Endothelial cell of umbilical vein (primary cell): ENCODE measurements at regions not wholly inside any gene's neighbourhood (a gene's known extent, or its start where the extent isn't known, plus 50 kb on each side); places are given as distances from the start of the nearest gene placed in this dataset.

Experiments used
- BruUV-seq: library from RNA; stranded (reverse); fragments of 400-500 nt; replicated peaks from 2 replicates; lab custom pipeline; 2021; lab: Mats Ljungman, UMichigan
- CTCF ChIA-PET: fragments of 300-600, 350-600 bp; sonication (Branson Sonifier 250); formaldehyde crosslinking; loops from one replicate; lab custom pipeline; 2021; ENCODE audit warnings: antibody characterized with exemption, inconsistent platforms; lab: Charles Lee
- POLR2A ChIA-PET: fragments of 300-600, 350-600 bp; sonication (Branson Sonifier 250); formaldehyde crosslinking; loops from one replicate; lab custom pipeline; 2021; ENCODE audit warnings: antibody characterized with exemption, inconsistent platforms; lab: Charles Lee
- DNase-seq: peaks from one replicate; pipeline ENCODE4 v3.0.0-alpha.2; 2011; ENCODE audit warnings: low read depth, low spot score
- FAIRE-seq: peaks from 2 replicates; lab custom pipeline; 2011; peaks lifted over from hg19 to GRCh38; lab: Jason Lieb, UNC
- H2AFZ ChIP-seq: 2 replicates; pipeline ENCODE4 v1.6.0; 2012; ENCODE audit warnings: low read depth, low read length, control low read depth, inconsistent platforms
- H3K27ac ChIP-seq: 2 replicates; pipeline ENCODE4 v1.5.1; 2011; ENCODE audit warnings: low read depth, mild to moderate bottlenecking, control low read depth, low read length, moderate library complexity; ENCODE audit not compliant: insufficient read depth
- H3K27me3 ChIP-seq, 2 experiments: 2 replicates each; pipeline versions ENCODE4 v1.6.0 to v1.6.1; 2011; ENCODE audit warnings: low read length in 2 of 2, mixed read lengths in 1 of 2; ENCODE audit not compliant: control insufficient read depth in 2 of 2, insufficient read depth in 2 of 2
- H3K36me3 ChIP-seq, 2 experiments: 2 replicates in 1 of 2; 3 replicates in 1 of 2; pipeline ENCODE4 v1.5.1; 2011; ENCODE audit warnings: low read length in 2 of 2, mild to moderate bottlenecking in 1 of 2, moderate library complexity in 1 of 2; ENCODE audit not compliant: control insufficient read depth in 2 of 2, insufficient read depth in 2 of 2; ENCODE audit errors: extremely low read depth in 1 of 2
- H3K4me1 ChIP-seq: 3 replicates; pipeline ENCODE4 v1.5.1; 2011; ENCODE audit warnings: mild to moderate bottlenecking, low read length; ENCODE audit not compliant: control insufficient read depth, insufficient read depth; ENCODE audit errors: extremely low read depth
- H3K4me2 ChIP-seq: 2 replicates; pipeline ENCODE4 v1.6.1; 2011; ENCODE audit warnings: low read length, control low read depth, mixed read lengths; ENCODE audit not compliant: insufficient read depth
- H3K4me3 ChIP-seq, 3 experiments: fragments of 200-600 bp in 1 of 3; sonication (generic), shearing (Covaris generic) in 1 of 3; replicated peaks in 1 of 3; 2 replicates each; pipeline ENCODE4 v1.5.1; 2011 to 2016; ENCODE audit warnings: control low read depth in 3 of 3, low read length in 3 of 3, mild to moderate bottlenecking in 2 of 3, inconsistent platforms in 1 of 3, low read depth in 1 of 3, moderate library complexity in 1 of 3; ENCODE audit not compliant: insufficient read depth in 1 of 3
- H3K79me2 ChIP-seq: 2 replicates; pipeline ENCODE4 v1.6.0; 2012; ENCODE audit warnings: low read length, inconsistent platforms; ENCODE audit not compliant: control insufficient read depth, insufficient read depth
- H3K9ac ChIP-seq: replicated peaks from 2 replicates; pipeline ENCODE3; 2011; ENCODE audit warnings: low read length, control low read depth; ENCODE audit not compliant: insufficient read depth; ENCODE audit errors: extremely low read depth
- H3K9me1 ChIP-seq: replicated peaks from 3 replicates; pipeline ENCODE4 v1.6.0; 2011; ENCODE audit warnings: mild to moderate bottlenecking, low read length; ENCODE audit not compliant: control insufficient read depth, insufficient read depth; ENCODE audit errors: extremely low read depth
- H3K9me3 ChIP-seq: replicated peaks from 2 replicates; pipeline ENCODE4 v1.5.1; 2012; ENCODE audit warnings: low read length, inconsistent platforms; ENCODE audit not compliant: control insufficient read depth, insufficient read depth
- H4K20me1 ChIP-seq: replicated peaks from 2 replicates; pipeline ENCODE3; 2011; ENCODE audit warnings: mild to moderate bottlenecking, low read length; ENCODE audit not compliant: control insufficient read depth, insufficient read depth; ENCODE audit errors: extremely low read depth
- CTCF ChIP-seq, 2 donors: IDR thresholded peaks; 1 replicate in 1 of 2; 2 replicates in 1 of 2; pipeline ENCODE4 v1.5.1; 2011; ENCODE audit warnings: low read length in 2 of 2, mild to moderate bottlenecking in 2 of 2, moderate library complexity in 2 of 2, control low read depth in 1 of 2, inconsistent platforms in 1 of 2, low read depth in 1 of 2; ENCODE audit not compliant: insufficient read depth in 1 of 2; ENCODE audit errors: extremely low read depth in 1 of 2
- EZH2 ChIP-seq: IDR thresholded peaks from 2 replicates; pipeline ENCODE4 v1.6.1; 2012; ENCODE audit warnings: borderline replicate concordance, low read depth, mild to moderate bottlenecking, moderate library complexity, low read length, inconsistent platforms; ENCODE audit not compliant: severe bottlenecking
- FOS ChIP-seq: IDR thresholded peaks from 2 replicates; pipeline ENCODE4 v1.6.1; 2011; ENCODE audit warnings: mild to moderate bottlenecking, low read length, moderate library complexity, borderline replicate concordance; ENCODE audit not compliant: insufficient read depth
- GATA2 ChIP-seq: IDR thresholded peaks from 2 replicates; pipeline ENCODE4 v1.7.0; 2011; ENCODE audit warnings: low read depth, mild to moderate bottlenecking, moderate library complexity, mixed read lengths, low read length; ENCODE audit not compliant: insufficient read length, insufficient read depth
- JUN ChIP-seq: IDR thresholded peaks from 2 replicates; pipeline ENCODE4 v1.6.1; 2011; ENCODE audit warnings: borderline replicate concordance, low read depth; ENCODE audit not compliant: insufficient read length, insufficient read depth
- MAX ChIP-seq: IDR thresholded peaks from 2 replicates; pipeline ENCODE4 v1.6.1; 2011; ENCODE audit not compliant: insufficient read depth, insufficient read length
- MYC ChIP-seq: IDR thresholded peaks from one replicate; pipeline ENCODE4 v1.6.1; 2011; ENCODE audit warnings: mild to moderate bottlenecking, low read depth, low read length
- POLR2A ChIP-seq: IDR thresholded peaks from 2 replicates; pipeline ENCODE4 v1.6.1; 2012; ENCODE audit warnings: low read depth, mild to moderate bottlenecking, control low read depth, low read length
- POLR2AphosphoS5 ChIP-seq: IDR thresholded peaks from 2 replicates; pipeline ENCODE4 v1.6.1; 2012; ENCODE audit warnings: low read depth, mild to moderate bottlenecking, control low read depth, low read length, moderate library complexity; ENCODE audit not compliant: insufficient read depth
- dilution Hi-C: fragments of 300-500 bp; cut with MboI; formaldehyde crosslinking; loops from one replicate; pipeline ENCODE4 v1.15.0; 2019; ENCODE audit warnings: low sequenced_read_pairs; ENCODE audit not compliant: extremely low pct_ligation_motif_present
- intact Hi-C: fragments of 100-400 bp; cut with micrococcal nuclease; formaldehyde crosslinking; loops from one replicate; pipeline ENCODE4 v1.10.0; 2022

GRCh38 chr3:110973263-110973895 lies 98.2 kb upstream of the NECTIN3 start:
- FAIRE-seq = no peak
- no peaks in the 10 kb centered on the region for H4K20me1 ChIP-seq
- BruUV-seq = no TSS peak
- ChIA-PET CTCF (no interaction called here), POLR2A (no interaction called here)
- dilution Hi-C loops (no loop called here), intact Hi-C loops (no loop called here)
- H3K27me3 ChIP-seq = no peaks in the 10 kb centered on the region
- no peak overlapping the region for H3K27ac ChIP-seq
- H3K4me1 ChIP-seq = no peaks in the 10 kb centered on the region
- no peaks in the 10 kb centered on the region for H3K9me3 ChIP-seq
- no peak for DNase-seq
- H3K79me2 ChIP-seq = no peaks in the 10 kb centered on the region
- H3K9ac ChIP-seq = no peak overlapping the region
- H3K36me3 ChIP-seq = no peaks in the 10 kb centered on the region
- no peak overlapping the region for H3K4me3 ChIP-seq
- no peaks in the 10 kb centered on the region for H3K9me1 ChIP-seq
- H2AFZ ChIP-seq = no peak overlapping the region
- H3K4me2 ChIP-seq = no peak overlapping the region
- TF ChIP-seq JUN (no peak), POLR2AphosphoS5 (no peak), POLR2A (no peak), GATA2 (no peak), MYC (no peak), EZH2 (no peak), MAX (no peak), FOS (no peak), CTCF (IDR thresholded peaks at IDR 0.05; ENCODE audit: extremely low read depth in 1 of 2, insufficient read depth in 1 of 2, low read depth in 1 of 2, low read length in 2 of 2) (no peak)
